Neural cell (in vitro differentiated cells): ENCODE measurements at regions not wholly inside any gene's neighbourhood (a gene's known extent, or its start where the extent isn't known, plus 50 kb on each side); places are given as distances from the start of the nearest gene placed in this dataset.

Experiments used
- EZH2 ChIP-seq: fragments of 200-600, 300-800 bp; shearing (Covaris generic), sonication (generic); IDR thresholded peaks from 2 replicates; pipeline ENCODE4 v1.6.1; 2014; ENCODE audit warnings: antibody characterized with exemption, low read length, borderline replicate concordance, mild to moderate bottlenecking; ENCODE audit not compliant: insufficient read depth, poor library complexity, severe bottlenecking
- TF ChIP-seq, protein P1 (sequence below): fragments of 450-650 bp; IDR thresholded peaks from 2 replicates; pipeline ENCODE4 v1.5.1; 2014; ENCODE audit warnings: antibody characterized with exemption, mild to moderate bottlenecking, moderate library complexity; ENCODE audit not compliant: poor library complexity, severe bottlenecking

DNA sequence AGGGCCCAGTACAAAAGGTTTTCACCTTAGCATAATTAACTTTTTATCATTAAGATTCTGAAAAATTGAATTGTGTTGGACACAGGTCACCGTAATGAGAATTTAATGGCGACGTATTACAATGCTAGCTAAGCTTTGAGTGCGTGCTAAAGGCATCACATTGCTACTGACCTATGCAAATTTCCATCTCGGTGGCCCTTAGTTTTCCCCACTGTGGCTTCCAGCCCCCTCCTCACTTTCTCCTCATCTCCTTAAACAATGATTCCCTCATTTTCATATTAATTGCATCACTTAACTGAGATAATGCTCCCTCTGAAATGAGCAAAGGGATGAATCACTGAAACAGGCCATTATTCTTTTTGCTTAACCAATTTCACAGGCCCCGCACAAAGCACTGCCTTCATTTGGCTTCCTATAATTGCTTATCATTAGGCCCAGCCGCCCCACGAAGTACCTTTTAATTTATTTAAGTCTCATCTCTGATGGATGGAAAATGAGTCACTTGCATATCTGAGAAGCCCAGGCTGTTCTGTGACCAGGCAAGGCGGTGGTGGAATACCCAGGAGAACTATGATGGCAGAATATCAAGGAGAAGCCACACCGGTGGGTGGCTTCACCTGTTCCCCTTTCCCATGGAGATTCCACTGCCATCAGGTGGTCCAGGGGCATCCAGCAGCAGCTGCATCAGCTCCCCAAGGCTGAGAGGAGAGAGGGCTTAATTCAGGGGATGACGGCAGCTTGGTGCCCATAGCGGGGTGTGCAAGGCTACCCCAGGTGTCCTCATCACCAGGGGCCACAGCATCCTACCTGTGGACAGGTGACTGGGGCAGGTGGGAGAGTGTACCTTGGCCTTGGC lies 223.8 kb upstream of the BOD1L1 start:
- TF ChIP-seq, protein P1, sequence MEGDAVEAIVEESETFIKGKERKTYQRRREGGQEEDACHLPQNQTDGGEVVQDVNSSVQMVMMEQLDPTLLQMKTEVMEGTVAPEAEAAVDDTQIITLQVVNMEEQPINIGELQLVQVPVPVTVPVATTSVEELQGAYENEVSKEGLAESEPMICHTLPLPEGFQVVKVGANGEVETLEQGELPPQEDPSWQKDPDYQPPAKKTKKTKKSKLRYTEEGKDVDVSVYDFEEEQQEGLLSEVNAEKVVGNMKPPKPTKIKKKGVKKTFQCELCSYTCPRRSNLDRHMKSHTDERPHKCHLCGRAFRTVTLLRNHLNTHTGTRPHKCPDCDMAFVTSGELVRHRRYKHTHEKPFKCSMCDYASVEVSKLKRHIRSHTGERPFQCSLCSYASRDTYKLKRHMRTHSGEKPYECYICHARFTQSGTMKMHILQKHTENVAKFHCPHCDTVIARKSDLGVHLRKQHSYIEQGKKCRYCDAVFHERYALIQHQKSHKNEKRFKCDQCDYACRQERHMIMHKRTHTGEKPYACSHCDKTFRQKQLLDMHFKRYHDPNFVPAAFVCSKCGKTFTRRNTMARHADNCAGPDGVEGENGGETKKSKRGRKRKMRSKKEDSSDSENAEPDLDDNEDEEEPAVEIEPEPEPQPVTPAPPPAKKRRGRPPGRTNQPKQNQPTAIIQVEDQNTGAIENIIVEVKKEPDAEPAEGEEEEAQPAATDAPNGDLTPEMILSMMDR: no peak
- no peak for TF ChIP-seq EZH2
